ENCODE measurements at regions not wholly inside any gene's neighbourhood (a gene's known extent, or its start where the extent isn't known, plus 50 kb on each side); places are given as distances from the start of the nearest gene placed in this dataset.
"Not testable (repeated sequence)": the region's sequence is repeated elsewhere in the genome, so short reads cannot be mapped to it uniquely, and the experiment has no call there.

DNA sequence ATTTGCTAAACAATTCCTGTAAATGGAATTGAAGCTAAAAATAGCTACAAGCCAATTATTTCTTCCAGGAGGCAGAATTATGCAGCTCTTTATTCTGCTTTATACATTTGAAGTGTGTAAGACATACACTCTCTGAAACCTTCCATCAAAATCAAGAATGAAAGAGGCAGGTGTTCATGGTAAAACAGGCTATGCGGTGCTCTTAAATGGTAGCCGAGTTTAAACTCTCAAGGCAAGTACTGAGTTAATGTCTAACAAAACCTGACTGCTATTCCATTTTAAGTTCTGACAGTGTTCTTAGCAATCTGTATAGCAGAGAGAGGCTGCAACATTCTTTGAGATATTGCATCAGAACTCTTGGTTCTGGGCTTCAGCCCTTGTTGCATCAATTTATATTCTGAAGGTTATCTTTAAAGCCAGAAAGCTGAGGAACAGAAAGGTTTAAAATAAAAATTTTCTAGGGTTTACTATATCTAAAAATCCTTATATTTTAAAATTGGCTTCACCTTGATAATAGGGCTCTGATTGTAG lies 248.3 kb upstream of the CCNG1 start:
- DNase-seq: no peak

DNA sequence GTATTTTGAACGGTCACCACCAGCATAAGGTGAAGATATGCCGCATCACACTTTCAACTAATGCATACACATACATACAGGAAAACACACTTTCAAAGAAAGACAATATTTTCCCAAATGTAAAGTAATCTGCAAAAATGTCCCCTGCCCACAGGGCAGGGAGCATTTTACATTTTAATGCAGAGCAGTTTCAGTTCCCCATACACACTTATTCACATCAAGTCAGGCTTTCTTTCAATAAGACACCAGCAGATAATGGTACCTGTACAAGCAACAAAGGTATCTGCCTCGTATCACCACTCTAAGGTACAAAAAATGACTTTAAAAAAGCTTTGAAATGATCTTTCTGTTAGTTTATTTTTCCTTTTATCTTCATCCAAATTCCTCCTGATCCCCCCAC lies 247.1 kb upstream of the CCNG1 start:
- DNase-seq: no peak

DNA sequence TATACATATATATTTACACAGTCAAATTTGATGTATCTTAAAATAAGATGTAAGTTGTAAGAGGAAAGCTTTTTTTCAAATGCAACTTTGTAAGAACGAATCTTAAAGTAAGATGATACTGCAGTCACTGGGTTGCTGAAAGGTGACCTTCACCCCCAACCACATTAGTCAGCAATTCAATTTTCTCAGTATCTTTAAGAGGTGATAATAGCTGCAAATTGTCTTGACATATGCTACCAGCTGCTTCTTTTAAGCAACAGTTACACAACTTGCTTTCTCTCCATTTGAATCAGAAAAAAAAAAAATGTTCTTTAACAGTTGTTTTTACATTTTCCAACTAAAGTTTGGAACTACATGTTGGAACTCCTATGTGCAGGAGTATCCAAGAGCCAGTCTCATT lies 246.6 kb upstream of the CCNG1 start:
- no peak for DNase-seq

DNA sequence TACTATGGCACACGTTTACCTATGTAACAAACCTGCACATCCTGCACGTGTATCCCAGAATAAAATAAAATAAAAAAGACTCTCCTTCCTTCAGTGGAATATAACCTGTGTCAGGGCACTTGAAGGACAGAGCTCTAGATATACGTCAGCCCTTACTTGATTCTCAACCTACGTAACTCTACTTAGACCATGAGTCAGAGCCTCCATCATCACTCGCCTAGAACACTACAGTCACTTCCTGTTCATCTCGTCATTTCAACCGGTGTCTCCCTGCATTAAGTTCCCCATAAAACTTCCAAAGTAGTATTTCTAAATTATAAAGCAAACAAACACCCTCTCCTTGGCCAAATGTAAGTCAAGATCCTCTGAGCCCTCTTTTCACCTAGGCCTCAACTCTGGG lies 243.5 kb upstream of the CCNG1 start:
- no peak for DNase-seq

DNA sequence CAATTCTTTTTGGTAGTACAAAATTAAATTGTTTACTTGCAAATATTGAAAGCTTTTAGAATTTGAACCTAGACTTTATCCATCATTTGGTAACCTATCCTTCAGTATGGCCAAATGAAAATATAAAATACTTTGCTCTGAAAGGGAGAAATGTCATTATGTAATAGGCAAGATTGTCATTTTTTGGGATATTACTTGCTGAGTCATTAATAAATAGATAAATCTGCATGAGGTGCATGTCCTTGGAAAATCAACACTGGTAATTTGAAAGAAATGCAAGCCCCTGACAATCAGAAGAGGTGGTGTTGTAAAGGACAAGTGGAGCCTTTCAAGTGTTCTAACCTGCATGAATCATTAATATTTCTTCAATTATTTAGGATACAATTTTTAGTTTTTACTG lies 231.8 kb upstream of the CCNG1 start:
- DNase-seq: no peak

DNA sequence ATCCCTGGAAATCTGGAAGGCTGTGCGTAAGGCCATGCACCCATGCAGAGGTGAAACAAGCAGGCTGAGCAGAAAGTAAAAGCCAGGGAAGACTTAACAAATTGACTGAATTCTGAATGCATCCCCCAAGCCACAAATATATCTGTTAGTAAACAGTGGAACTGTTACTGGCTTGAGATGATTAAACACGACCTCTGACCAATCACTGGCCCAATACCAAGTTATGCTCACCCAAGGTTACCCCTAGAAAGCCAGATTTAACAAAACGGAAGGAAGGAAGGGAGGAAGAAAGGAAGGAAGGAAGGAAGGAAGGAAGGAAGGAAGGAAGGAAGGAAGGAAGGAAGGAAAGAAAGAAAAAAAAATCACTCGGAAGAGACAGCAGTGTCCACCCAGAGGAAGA lies 215.8 kb upstream of the CCNG1 start:
- DNase-seq: no peak

DNA sequence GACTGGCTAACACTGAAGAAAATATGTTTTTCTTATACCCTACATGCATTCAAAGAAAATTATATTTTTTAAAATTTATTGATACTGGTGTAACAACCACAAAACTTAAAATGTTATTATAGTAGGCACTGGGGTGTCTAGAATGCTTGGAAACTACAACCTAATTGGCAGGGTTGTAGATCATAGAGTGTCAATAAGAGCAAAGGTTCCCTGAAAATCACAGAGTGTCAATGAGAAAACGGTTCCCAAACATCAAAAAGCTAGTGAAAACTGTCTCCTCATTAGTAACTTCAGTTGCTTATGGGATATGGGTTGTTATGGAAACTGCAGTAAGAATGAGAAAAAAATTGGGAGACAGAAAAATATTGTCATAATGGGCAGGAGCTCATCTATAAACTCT lies 214.4 kb upstream of the CCNG1 start:
- no peak for DNase-seq

DNA sequence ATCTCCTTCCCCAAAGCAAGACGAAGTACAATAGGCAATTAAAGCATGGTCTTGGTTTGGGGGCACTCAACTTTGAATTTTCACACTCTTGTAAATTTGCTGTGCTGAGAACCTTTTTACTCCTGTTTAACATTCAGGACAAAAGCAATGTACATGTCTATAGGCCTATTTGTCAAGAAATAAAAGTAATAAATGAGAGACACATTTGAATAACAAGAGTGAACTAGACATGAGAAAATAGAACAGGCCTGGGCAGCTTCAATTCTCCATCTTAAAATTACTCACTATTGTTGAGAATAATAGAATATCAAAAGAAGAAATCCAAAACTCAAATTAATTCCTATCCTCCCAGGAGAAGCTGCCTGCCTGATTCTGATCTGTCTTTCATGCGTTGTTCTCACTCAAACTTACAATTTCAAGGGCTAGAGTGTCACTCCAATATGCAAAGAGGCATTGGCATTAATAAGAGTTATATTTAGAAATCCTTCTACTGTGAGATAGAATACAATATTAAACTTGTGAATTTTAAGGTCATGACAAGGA lies 192.9 kb upstream of the CCNG1 start:
- DNase-seq: no peak

DNA sequence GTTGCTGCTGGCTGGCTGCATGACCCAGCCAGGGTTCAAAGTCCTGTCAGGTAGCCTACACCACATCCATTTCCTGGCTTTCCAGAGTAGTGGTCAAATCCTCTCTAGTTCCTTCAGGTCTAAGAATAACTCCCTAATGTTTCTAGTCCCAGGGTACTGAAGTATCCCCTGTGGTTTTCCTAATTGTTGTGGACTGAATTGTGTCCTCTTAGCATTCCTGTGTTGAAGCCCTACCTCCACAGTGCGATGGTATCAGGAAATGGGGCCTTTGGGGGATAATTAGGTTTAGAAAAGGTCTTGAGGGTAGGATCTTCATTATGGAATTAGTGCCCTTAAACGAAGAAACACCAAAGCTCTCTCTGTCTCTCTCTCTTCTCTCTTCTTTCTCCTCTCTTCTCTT lies 191.8 kb upstream of the CCNG1 start:
- DNase-seq: no peak

DNA sequence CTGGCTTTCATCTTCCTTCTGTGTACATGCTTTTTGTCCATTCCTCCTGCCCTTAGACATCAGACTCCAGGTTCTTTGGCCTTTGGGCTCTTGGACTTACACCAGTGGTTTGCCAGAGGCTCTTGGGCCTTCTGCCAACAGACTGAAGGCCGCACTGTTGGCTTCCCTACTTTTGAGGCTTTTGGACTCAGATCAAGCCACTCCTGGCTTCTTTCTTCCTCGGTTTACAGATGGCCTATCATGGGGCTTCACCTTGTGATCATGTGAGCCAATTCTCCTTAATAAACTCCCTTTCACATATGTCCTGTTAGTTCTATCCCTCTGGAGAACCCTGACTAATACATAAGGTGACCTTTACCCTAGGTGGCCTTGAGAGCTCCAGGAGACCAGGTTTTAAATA lies 189.1 kb upstream of the CCNG1 start:
- no peak for DNase-seq

DNA sequence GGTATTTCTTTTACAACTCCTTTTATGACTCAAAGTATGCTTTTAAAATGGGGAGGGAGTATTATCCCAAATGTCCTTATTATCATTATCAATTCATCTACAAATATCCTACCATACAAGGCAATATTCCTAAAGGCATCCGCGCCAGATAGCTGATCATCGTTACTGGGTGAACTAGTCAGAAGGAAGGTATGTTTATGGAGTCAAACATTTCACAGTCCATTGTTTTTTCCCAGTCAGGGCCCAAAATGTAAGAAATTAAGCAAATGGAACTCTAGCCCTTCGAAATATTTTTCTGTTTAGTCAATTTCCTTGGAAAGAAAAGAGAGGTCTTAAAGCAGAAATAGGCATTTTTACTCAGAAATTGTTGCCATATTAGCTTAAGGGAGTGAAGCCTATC lies 188.5 kb upstream of the CCNG1 start:
- no peak for DNase-seq

DNA sequence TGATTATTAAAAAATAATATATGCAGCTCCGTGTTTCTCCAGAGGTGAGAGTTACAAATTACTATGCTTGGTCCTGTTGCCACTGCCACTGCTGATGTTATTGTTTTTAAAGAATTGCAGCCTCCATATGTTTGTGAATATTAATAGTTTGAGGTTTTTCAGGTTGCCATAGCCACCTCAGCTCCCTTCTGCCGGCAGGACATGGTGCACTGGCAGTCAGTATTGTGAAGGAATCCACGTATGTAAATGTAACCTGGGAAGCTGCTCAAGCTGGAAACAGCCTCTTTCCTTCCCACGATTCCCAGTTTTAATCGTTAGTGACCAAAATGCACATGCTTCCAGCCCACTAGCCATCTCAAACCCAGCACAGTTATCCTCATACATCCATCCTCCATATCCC lies 184.4 kb upstream of the CCNG1 start:
- no peak for DNase-seq

DNA sequence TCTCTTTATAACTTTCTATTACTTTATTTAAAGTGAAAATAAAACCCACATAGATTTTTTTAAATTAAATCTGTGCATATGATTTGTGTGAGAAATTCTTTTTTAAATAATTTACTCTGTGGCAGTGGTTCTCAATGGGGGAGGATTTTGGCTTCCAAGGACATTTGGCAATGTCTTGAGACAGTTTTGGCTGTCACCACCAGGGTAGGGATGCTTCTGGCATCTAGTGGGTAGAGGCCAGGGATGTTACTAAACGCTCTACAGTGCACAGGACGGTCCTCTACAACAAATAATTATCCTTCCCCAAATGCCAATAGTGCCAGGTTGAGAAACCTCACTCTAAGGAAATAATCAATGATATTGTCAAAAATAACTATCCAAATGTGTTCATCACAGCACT lies 177.9 kb upstream of the CCNG1 start:
- no peak for DNase-seq

DNA sequence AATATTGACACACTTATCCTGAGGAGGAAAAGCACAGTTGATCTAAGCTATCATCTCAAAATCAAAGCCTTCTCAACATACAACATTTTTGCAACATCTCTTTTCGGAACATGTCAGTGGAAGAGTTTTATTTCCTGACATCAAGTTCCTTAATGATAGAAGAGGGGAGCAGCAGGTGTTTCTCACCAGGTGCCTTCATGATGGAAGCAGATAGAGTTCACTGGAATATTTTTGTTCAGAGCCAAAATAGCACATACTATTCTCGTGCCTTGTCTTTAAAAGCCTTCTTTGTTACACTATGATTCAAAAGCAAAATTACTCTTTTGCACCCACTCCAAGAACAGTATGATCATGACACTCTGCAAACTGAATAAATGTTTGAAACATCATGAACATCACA lies 176.9 kb upstream of the CCNG1 start:
- no peak for DNase-seq

DNA sequence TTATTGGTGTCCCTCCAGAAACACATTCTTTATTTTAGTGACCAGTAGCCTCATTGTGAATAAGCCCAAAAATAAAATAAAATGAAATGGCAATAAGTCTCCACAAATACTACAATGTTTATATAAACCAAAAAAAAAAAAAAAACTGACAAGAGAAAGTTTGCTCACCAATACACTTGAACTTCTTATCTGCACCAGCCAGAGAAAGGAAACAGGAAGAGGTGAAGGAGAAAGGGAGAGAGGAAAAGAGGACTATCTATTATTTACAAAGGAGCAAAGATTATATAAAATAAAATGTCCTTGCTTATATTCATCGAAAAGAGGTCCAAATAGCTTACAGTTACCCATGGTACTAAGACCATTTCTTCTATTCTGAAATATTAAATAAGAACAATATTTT lies 176.4 kb upstream of the CCNG1 start:
- DNase-seq: no peak

DNA sequence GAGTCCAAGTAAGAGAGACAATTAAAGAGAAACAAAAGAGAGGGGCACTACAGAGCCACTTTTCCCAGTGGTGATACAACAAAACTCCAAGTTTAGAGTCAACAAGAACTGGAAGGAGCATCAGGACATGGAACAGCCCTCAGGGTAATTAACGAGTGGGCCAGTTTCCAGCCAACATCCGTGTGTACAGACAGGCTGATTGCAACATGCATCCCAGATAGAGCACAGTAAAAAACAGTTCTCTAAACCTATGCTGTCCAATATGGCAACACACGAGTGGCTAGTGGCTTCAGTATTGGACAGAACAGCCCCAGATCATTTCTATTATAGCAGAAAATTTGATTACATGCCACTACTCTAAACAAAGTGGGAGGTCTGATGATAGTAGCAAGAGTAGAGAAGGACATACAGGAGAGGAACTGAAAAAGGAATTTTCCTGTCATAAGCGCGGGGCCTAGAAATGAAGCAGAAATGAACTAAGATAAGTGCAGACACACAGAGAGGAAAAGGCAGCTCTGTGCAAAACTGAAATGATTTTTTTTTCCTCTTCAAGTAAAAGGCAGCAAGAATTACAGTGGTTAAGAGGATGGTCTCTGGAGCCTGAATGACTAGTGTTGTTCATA lies 175.6 kb upstream of the CCNG1 start:
- no peak for DNase-seq

DNA sequence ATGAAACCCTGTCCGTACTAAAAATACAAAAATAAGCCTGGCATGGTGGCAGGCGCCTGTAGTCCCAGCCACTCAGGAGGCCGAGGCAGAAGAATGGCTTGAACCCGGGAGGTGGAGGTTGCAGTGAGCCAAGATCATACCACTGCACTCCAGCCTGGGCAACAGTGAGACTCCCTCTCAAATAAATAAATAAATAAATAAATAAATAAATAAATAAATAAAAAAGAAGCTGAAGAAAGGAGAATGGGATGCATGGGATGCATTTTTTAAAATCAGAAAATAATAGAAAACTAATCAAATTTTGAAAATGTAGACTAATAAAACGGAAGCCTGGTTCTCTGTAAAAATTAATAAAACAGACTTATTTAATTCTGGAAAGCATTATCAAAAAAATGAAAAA lies 171.1 kb upstream of the CCNG1 start:
- DNase-seq: not testable (repeated sequence)

DNA sequence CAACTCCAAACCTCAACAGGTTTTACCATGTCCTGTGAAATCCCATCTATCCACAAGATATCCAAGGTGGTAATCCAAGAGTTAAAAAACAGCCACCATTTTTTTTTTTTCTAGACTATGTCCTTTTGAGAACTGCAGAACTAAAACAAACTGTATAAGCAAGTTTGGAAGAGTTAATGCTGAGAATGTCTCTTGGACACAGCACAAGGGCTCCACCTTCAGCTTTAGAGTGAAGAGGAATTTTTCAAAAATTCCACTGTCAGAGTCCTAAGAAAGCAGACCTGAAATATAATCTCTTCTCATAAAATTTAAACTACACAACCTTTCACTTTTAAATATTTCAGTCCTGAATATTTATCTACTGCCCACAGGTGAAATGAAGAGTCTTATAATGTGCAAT lies 167.8 kb upstream of the CCNG1 start:
- DNase-seq: no peak

DNA sequence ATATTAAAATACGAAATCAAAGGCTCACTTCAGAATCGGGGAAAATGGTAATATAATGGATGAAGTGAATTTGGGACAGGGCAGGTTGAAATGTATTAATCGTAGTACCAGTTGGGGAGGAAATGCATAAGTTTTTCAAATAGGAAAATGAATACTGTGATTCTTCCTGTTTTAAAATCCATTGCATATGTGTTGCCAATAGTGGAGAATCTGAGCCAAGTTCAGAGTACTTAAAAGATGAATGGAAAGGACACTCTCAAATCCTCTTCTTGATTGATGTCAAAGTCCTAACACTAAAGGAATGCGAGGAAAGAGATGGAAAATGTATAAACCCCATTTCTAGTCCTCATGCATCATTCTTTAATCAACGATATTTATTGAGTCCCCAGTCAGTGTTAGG lies 160.9 kb upstream of the CCNG1 start:
- DNase-seq: no peak

DNA sequence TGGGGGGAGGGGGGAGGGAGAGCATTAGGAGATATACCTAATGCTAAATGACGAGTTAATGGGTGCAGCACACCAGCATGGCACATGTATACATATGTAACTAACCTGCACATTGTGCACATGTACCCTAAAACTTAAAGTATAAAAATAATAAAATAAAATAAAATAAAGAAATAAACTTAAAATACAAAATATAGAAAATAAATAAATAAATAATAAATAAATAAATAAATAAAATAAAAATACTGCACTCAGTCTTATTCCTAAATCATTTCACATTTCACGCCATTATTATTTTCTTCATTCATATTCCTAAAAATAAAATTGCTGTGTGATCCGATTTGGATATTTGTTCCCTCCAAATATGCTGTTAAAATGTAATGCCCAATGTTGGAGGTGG lies 156.5 kb upstream of the CCNG1 start:
- DNase-seq: not testable (repeated sequence)

DNA sequence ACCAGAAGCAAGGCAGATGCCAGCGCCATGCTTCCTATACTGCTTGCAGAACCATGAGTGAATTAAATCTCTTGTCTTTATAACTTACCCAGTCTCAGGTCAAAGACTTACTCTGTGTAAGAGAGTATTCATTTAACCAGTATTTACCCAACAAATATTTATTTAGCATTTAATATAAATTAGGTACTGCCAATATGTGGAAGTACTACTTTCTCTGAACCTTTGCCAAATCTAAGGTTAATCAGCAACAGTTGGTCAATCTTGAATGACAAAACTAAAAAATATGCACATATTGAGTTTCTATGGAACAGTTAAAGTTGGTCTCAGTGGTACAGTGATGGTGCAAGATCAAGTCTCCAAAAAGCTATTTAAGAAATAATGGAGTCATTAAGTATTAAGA lies 155.9 kb upstream of the CCNG1 start:
- no peak for DNase-seq

DNA sequence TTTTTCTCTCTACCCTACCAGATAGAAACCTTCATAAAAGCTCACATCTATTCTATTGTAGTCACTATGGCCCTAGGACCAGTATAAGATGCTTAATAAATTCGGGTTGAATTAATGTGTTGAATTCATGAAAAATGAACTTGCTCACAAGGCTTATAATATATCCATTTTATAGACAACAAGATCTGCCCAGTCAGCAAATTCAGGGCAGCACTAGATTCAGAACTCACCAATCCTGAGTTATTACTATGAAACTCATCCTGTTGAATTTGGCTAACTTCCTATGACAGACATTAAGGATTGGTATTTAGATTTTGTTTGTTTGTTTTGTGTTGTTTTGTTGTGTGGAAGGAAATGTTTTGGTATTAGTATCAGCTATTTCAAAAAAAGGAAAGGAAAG lies 143.6 kb upstream of the CCNG1 start:
- DNase-seq: no peak

DNA sequence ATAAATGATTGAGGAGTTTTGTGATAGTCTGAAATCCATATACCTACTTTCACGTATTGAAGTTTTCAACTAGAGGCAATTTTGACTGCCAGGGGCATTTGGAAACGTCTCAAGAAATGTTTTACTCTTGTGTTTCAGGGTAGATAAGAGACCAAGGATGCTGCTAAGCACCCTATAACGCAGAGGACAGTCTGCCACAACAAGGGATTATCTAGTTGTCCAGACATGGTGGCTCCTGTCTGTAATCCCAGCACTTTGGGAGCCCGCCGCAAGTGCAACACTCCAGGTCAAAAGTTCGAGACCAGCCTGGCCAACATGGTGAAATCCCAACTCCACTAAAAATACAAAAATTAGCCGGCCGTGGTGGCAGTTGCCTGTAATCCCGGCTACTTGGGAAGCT lies 133.7 kb upstream of the CCNG1 start:
- no peak for DNase-seq

DNA sequence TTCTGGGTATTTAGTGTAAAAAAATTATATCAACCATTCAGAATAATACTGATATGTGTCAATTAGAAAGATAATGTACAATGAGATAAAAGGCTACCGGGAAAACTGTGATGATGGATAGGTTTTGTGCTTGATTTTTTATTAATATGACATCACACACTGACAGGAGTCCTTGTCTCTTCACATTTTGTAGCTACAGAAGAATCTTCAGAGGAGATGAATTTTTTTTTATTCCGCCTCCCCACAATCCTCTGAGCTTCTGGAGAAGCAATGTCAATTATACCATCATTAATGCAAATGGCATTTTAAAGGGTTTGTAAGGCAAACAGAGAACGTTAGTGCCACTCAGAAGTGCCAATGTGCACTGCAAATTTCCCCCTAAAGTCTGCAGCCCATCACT lies 131.7 kb upstream of the CCNG1 start:
- no peak for DNase-seq

DNA sequence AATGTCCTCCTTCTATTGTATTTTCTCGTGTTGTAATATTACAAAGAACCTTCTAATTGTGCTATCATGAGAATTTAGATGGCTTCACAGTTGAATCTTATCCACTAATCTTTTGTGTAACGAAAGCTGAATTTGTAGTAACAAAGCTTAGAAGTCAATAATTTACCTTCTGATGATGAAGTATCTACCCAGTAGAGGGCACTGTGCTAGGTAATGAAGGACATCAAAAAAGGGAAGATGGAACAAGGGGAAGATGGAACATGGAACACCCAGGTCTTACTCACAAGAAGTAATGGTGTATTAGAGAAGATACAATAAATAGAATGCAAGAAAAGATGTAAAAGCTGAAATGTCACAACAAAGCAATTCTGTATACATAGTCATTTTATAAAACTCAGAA lies 131.0 kb upstream of the CCNG1 start:
- DNase-seq: no peak
